Mucosa of rectum (tissue), 2 donors: ENCODE measurements at regions not wholly inside any gene's neighbourhood (a gene's known extent, or its start where the extent isn't known, plus 50 kb on each side); places are given as distances from the start of the nearest gene placed in this dataset.

Source experiments
- H3K27ac ChIP-seq, 2 donors: one replicate each; pipeline ENCODE4 v1.7.0; 2013; ENCODE audit warnings: inconsistent platforms in 2 of 2, low read depth in 2 of 2, low read length in 2 of 2
- H3K27me3 ChIP-seq, 2 donors: one replicate each; pipeline ENCODE4 v1.7.0; 2013; ENCODE audit warnings: low read length in 2 of 2; ENCODE audit not compliant: control insufficient read depth in 2 of 2, insufficient read depth in 2 of 2
- H3K36me3 ChIP-seq, 2 donors: one replicate each; pipeline ENCODE4 v1.7.0; 2013; ENCODE audit warnings: low read length in 2 of 2; ENCODE audit not compliant: control insufficient read depth in 2 of 2, insufficient read depth in 2 of 2
- H3K4me1 ChIP-seq, 2 donors: one replicate each; pipeline ENCODE4 v1.7.0; 2013; ENCODE audit warnings: low read length in 2 of 2, mild to moderate bottlenecking in 1 of 2; ENCODE audit not compliant: control insufficient read depth in 2 of 2, insufficient read depth in 2 of 2
- H3K4me3 ChIP-seq, 2 donors: one replicate each; pipeline ENCODE4 v1.7.0; 2013; ENCODE audit warnings: low read length in 2 of 2
- H3K9ac ChIP-seq, 2 donors: one replicate each; pipeline ENCODE4 v1.7.0; 2013; ENCODE audit warnings: low read length in 2 of 2, low read depth in 1 of 2, mild to moderate bottlenecking in 1 of 2
- H3K9me3 ChIP-seq, 2 donors: one replicate each; pipeline ENCODE4 v1.7.0; 2013; ENCODE audit warnings: low read length in 2 of 2; ENCODE audit not compliant: control insufficient read depth in 2 of 2
- donor health status: healthy.
- donor health status: Normal muscosa, but diverticular disease.

DNA sequence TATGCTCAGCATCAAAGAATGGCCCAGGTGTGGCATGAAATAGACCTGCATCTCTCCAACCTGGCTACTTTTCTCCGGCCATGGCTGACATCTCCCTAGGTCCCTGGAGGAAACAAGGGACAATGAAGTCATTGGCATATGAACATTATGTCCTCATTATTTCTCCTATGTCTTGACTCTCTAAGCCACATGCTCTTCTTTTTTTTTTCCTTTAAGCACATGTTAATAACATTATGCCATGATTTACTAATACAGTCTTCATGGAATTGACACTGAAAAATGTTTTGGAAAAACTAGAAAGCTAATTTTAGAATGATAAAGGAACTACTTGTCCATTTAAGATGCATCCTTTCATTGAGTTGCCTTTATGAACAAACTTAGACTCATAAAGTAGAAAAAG is 628.9 kb downstream of the TNS3 start:
- Histone ChIP-seq H3K27ac (no peak overlapping the region), H3K9me3 (no peaks in the 10 kb centered on the region), H3K4me1 (no peaks in the 10 kb centered on the region), H3K27me3 (no peaks in the 10 kb centered on the region), H3K4me3 (no peak overlapping the region), H3K36me3 (no peaks in the 10 kb centered on the region), H3K9ac (no peak overlapping the region)

DNA sequence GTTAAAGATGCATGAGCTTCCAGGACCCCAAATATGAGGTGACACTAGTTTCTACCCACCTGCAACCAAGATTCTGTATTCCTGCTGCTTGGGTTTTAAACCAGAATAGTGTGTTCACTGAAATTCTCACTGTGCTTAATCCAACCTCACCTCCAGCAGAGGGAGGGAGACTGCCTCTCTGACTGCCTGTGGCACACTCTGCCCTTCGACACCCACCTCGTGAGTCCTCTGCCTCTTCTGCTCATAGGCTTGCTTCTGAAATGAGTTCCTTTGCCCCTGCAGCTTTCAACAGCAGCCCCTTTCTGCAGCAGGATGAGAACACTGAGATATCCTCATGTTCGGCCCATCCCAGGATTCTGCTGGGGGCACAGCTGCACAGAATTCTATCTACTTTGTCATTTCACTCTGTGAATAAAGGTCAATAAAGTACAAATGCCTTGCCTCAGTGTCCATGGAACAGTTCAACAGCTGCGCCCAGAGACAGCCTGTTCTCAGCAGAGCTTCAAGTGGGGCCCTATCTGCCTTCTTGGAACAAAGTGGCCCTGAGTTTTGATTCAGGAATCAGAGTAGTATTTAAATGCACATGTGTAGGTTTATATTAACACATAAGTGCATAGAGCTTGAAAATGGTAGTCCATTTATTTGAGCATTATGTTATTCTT is 632.5 kb downstream of the TNS3 start:
- Histone ChIP-seq H3K4me1 (no peaks in the 10 kb centered on the region), H3K4me3 (no peak overlapping the region), H3K9me3 (no peaks in the 10 kb centered on the region), H3K27ac (no peak overlapping the region), H3K36me3 (no peaks in the 10 kb centered on the region), H3K9ac (no peak overlapping the region), H3K27me3 (no peaks in the 10 kb centered on the region)

DNA sequence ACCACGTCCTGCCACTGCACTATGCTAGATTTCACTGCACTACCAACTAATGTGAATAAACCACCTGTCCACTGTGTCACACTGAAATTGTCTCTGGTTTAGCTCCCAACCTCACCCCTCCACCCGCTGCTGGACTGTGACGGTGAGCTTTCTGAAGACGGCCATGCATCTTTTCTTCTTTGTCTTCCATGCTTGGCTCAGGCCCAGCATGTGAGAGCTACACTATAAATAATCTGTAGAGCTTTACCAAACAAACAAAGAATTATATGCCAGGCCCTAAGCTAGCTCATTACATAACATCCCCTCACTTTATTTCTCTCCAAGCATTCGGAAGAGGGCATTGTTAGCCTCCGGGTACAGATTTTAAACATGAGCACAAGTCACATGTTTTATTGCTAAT is 633.2 kb downstream of the TNS3 start:
- Histone ChIP-seq H3K4me1 (no peaks in the 10 kb centered on the region), H3K36me3 (no peaks in the 10 kb centered on the region), H3K27me3 (no peaks in the 10 kb centered on the region), H3K27ac (no peak overlapping the region), H3K9ac (no peak overlapping the region), H3K9me3 (no peaks in the 10 kb centered on the region), H3K4me3 (no peak overlapping the region)

DNA sequence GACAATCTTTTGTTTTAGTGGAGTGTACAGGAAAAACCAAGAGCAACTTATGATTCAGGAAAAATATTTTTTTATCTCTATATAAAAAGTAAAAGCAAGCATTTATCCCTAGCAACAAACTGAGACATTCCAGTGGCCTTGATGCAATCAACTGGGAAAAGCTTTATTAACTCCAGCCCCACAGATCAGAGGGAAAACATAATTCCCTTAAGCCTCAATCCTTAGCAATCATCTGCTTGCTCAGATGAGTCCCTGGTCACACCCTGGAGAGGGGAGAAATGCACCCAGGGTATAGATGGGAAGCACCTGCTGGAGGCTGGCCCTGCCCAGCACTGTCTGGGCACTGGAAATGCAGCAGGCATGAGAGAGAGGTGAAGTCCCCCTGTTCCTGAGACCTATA is 636.6 kb downstream of the TNS3 start:
- no peaks in the 10 kb centered on the region for H3K9me3 ChIP-seq
- H3K27ac ChIP-seq, result no peak overlapping the region
- no peak overlapping the region for H3K9ac ChIP-seq
- no peaks in the 10 kb centered on the region for H3K4me1 ChIP-seq
- no peaks in the 10 kb centered on the region for H3K36me3 ChIP-seq
- no peaks in the 10 kb centered on the region for H3K27me3 ChIP-seq
- H3K4me3 ChIP-seq, result no peak overlapping the region

DNA sequence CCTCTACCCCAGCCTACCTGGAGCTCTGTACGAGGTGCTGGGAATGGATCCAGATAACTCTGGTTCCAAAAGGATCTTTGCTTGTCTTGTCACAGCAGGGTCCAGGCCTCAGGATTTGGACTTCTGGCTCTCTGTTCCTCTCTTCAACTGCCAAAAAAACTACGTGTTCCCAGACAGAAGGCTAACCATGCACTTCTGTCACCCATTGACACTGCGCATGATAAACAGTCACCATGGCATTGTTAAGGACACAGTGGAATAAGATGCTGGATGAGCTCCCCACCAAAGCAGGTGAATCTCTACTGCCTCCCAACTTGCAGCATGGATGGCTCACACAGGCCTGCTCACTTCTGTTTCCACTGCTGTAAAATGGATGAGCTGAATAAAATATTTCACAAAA is 637.9 kb downstream of the TNS3 start:
- Histone ChIP-seq H3K4me1 (no peaks in the 10 kb centered on the region), H3K27ac (no peak overlapping the region), H3K36me3 (no peaks in the 10 kb centered on the region), H3K4me3 (no peak overlapping the region), H3K27me3 (no peaks in the 10 kb centered on the region), H3K9me3 (no peaks in the 10 kb centered on the region), H3K9ac (no peak overlapping the region)

DNA sequence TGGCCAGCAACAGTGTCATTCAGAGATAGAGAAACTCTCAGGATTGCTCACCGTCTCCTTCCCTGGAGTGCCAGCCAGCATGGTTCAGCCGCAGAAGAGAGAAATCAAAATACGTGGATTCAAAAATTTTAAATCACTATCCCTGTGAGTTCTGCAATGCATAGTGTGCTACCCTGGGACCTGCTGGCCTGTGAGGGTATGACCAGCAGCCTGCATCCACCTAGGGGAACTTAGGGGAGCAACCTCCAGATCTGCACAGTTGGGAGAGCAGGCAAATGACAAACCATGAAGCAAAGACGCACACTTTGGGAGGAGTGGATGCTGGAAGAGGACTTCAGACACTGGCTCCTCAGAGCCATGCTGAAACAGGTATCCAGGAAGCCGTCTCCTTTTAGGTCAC is 639.3 kb downstream of the TNS3 start:
- H3K9me3 ChIP-seq, result no peaks in the 10 kb centered on the region
- H3K9ac ChIP-seq, result no peak overlapping the region
- no peak overlapping the region for H3K4me3 ChIP-seq
- H3K4me1 ChIP-seq, result no peaks in the 10 kb centered on the region
- H3K27ac ChIP-seq, result no peak overlapping the region
- H3K27me3 ChIP-seq, result no peaks in the 10 kb centered on the region
- no peaks in the 10 kb centered on the region for H3K36me3 ChIP-seq

DNA sequence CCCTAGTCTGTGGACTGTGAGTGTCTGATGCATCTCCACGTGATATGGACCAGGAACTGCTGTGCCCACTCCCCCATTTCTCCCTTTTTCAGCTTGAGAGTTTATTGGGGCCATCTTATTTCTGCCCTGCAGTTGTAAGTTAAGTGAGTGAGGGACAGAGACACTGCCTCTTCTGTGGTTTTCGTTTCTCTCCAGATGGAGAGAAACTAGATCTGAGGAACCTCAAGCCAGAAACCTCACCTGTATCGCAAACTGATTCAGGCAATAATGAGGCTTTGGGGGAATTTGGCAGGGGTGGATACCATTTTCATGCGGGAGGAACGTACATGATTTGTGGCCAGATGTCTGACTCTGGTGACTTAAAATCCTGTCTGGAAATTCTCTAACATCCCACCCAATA is 641.7 kb downstream of the TNS3 start:
- Histone ChIP-seq H3K9me3 (no peaks in the 10 kb centered on the region), H3K27ac (no peak overlapping the region), H3K36me3 (no peaks in the 10 kb centered on the region), H3K9ac (no peak overlapping the region), H3K4me1 (no peaks in the 10 kb centered on the region), H3K27me3 (no peaks in the 10 kb centered on the region), H3K4me3 (no peak overlapping the region)

DNA sequence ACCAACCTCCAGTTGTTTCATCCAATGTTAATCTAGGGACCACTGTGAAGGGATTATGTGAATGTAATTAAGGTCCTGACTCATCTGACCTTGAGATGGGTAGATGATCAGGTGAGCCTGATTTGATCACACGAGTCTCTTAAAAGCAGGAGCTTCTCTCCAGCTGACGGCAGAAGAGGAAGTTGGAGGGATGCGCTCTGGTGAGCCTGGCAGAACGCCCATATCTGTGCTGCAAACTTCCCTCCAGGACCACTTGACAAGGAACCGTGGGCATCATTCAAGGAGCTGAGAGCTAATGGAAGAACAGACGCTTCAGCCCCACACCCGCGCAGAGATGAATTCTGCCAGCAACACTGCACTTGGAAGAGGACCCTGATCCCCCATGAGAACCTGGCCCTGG is 642.4 kb downstream of the TNS3 start:
- no peak overlapping the region for H3K9ac ChIP-seq
- no peak overlapping the region for H3K4me3 ChIP-seq
- no peaks in the 10 kb centered on the region for H3K27me3 ChIP-seq
- no peaks in the 10 kb centered on the region for H3K4me1 ChIP-seq
- no peaks in the 10 kb centered on the region for H3K36me3 ChIP-seq
- H3K9me3 ChIP-seq, result no peaks in the 10 kb centered on the region
- H3K27ac ChIP-seq, result no peak overlapping the region

DNA sequence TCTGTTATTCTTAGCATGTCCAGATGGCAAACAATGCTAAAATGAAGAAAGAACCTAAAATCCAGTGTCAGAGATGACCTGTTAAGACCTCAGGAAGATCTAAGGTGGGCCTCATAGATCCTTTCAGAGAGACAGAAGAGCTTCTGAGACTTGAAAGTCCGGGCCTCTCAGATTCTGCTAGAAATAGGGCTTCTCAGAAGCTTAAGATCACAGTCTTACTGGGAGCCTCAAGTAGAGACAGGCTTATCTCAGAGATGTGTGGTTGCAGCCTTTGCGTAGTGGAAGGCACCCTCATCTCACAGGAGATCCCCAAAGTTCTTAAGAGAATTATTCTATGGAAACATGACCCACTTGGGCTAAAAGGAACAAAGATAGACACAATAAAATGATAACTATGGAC is 642.8 kb downstream of the TNS3 start:
- H3K27ac ChIP-seq, result no peak overlapping the region
- no peak overlapping the region for H3K9ac ChIP-seq
- H3K27me3 ChIP-seq, result no peaks in the 10 kb centered on the region
- H3K9me3 ChIP-seq, result no peaks in the 10 kb centered on the region
- H3K4me1 ChIP-seq, result no peaks in the 10 kb centered on the region
- no peaks in the 10 kb centered on the region for H3K36me3 ChIP-seq
- H3K4me3 ChIP-seq, result no peak overlapping the region

DNA sequence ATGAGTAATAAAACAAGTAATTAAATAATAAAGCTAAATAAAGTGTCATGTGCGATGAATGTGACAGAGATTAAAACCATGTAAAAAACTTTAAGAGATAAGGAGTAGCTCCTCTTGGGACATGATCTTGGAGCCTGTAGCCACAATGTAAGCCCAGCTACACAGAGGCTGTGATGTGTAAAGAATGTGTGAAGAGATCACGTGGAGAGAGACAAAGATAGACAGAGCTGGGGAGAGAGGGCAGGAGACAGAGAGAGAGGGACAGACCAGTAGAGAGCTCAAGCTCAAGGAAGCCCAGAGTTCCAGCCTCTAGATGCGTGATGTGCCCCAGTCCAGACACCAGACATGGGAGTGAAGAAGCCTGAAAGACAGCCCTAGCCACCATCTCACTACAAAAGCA is 644.1 kb downstream of the TNS3 start:
- Histone ChIP-seq H3K27ac (no peak overlapping the region), H3K27me3 (no peaks in the 10 kb centered on the region), H3K9me3 (no peaks in the 10 kb centered on the region), H3K36me3 (no peaks in the 10 kb centered on the region), H3K4me3 (no peak overlapping the region), H3K4me1 (no peaks in the 10 kb centered on the region), H3K9ac (no peak overlapping the region)
